NCI-H2196 (cell line): ENCODE measurements at regions not wholly inside any gene's neighbourhood (a gene's known extent, or its start where the extent isn't known, plus 50 kb on each side); places are given as distances from the start of the nearest gene placed in this dataset.
"Not testable (repeated sequence)": the region's sequence is repeated elsewhere in the genome, so short reads cannot be mapped to it uniquely, and the experiment has no call there.

Source experiments
- DNase-seq: peaks from one replicate; lab custom pipeline; 2025; ENCODE audit not compliant: unreplicated experiment; lab: John Stamatoyannopoulos, UW

DNA sequence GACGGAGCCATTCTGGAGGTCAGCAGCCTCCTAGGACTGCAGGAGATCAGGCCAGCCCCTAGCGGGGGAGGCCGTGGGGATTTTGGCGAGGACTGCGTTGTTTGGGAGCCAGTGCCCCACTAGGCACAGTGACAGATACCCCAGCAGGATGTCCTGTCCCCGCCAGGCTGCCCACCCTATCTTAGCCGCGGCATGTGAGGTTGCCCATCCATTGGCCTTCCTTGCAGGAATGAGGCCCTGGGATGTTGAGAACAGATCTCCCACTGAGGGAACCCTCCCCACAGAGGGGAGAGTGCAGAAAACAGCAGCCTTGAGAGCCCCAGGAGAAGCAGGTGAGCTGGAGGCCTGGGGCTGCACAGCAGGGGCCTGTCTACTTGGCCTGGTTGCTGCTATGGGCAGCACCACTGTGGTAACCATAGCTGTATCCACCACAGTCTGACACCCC is 385.5 kb downstream of the TMEM121 start:
- not testable (repeated sequence) for DNase-seq

DNA sequence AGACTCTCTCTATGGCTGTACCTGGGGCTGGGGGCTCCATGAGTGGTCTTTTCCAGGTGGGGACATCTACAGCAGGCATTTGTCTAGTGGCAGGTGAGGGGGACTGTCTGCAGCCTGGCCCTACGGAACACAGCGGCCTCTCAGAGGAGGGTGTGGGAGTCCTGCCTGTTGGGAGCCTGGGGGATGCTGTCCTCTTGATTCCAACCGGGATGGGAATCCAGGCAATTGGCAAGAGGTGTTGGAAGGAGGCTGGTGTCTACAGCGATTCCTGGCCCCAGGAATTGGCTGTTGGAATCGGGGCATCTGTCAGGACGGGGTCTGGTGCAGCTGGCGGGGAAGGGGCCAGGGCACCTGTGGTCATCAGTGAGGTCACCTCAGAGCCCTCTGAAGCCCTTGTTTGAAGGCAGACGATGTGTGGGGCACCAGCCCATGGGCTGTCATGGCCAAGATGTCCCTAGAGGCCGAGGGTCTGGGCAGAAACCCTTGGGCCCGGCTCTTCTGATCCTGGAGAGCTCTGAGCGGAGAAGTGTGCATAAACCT is 386.3 kb downstream of the TMEM121 start:
- DNase-seq, result no peak

DNA sequence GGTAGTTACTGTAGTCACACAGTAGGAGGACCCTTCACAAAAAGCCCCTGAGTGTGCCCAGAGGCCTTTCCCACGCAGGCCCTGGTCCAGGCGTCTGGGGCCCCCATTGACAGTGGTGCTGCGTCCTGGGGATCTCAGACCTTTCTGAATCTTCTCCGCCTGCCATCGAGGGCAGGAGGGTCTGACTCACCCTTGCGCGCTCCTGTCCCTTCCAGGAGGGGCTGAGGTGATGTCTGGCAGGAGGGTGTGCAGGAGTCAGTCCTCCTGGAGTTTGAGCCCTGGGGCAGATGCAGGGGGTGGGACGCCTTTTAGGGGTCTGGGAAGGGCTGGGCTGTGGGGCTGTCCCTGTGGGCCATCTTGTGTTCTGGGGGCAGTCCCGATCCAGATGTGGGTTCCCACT is 386.8 kb downstream of the TMEM121 start:
- DNase-seq, result no peak

DNA sequence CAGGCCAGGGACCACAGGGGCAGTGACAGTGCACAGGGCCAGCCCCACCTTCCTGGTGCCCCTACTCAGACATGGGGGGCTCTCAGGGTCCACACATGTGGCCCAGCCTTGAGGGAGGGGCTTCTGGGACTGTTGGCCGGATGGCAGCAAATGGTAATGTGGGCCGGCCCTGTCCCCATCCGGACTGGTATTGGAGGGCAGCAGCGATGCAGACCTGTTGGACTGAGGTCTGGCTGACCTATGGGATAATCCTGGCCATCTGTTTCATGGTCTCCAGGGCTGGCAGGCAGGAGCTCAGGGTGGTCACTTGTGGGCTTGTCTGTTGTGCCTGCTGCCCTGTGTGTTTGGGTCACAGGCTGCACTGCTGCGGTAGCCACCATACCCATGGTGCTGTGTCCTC is 387.5 kb downstream of the TMEM121 start:
- DNase-seq, result no peak

DNA sequence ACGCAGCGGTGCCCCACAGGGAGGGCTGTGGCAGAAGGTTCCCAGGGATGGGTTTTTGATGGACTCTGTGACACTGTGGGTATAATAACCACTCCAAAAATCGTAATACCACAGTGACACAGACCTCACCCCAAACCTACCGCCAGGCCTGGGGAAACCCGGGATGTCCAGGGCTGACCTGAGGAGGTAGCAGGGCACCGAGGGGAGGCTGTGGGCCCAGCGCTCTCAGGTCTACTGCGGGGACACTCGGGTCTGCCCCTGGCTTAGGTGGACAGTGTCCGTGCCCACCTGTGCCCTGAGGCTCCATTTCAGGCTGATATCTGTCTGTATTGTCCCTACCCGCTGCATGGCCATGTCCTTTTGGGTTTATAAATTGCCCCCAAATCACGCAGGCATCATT is 387.9 kb downstream of the TMEM121 start:
- DNase-seq, result not testable (repeated sequence)

DNA sequence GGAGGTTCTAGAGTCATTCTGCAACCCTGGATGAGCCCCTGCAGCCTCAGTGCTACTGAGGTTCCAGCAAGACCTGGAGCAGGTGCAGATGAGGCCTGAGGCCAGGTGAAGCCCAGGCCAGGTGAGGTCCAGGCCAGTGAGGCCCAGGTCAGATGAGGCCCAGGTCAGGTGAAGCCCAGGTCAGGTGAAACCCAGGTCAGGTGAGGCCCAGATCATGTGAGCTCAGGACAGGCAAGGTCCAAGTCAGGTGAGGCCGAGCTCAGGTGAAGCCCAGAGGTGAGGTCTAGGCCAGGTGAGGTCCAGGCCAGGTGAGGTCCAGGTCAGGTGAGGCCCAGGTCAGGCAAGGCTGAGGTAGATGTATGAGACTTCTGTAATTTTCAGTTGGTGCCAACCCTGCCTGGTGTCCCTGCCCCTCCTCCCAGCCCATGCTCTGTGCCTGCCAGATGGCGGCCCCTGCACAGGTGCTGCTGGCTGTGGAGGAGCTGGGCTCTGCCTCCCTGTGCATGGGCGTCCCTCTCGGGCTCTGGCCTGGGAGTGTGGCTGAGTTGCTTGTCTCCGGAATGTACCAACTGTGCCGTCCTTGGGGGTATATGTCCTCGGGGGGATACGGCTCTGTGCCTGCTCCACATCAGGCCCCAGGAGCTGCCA is 388.5 kb downstream of the TMEM121 start:
- DNase-seq, result no peak

DNA sequence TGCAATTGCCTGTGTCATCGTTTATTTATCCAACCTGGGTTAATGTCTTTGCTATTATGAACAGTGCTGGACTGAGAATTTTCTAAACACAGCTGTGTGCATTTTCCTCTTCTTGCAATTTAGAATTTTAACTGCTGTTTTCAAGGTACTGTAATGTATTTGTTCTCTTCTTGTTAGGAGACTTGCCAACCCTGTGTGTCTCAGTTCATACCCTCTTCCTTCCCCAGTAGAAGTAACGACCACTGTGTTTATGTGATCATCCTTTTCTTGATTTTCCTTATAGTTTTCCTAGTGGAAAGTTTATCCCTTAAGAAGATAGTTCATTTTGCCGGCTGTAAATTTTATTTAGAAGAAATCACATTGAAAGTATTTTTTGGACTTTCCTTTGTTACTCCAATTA is 389.2 kb downstream of the TMEM121 start:
- DNase-seq, result not testable (repeated sequence)

DNA sequence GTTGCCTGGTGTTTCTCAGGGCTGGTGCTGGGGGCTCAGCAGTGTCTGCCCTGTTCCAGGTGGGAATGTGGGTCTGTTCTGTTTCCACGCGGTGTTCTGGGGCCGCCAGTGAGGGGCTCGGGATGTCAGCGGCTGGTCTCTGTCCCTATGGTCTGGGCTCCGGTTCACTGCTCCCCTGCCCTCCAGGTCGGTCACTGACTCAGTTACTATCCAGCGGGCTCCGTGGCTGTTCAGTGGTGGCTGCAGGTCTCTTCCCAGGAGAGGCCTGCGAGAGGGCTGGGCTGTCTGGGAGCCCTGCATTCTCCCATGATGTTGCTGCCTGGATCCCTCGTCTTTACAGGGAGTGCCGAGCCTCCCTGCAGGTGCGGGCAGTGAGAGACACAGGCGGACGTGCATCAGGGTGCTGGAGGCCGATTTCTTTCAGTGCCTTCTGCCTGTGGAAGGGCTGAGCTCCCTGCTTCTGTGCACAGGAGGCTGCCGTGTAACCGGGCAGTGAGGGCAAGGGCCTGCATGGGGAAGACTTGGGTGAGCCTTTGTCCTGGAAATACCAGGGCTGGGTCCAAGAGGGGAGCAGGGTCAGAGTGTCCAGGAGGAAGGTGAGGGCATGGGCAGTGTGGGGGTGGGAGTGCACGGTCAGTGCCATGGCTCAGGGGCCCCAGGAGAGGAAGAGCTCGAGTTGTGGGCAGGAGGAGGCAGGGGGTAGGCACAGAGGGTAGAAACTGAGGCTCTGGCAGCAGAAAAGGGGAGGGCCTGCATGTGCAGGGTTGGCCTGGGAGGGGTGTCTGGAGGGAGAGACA is 391.0 kb downstream of the TMEM121 start:
- not testable (repeated sequence) for DNase-seq

DNA sequence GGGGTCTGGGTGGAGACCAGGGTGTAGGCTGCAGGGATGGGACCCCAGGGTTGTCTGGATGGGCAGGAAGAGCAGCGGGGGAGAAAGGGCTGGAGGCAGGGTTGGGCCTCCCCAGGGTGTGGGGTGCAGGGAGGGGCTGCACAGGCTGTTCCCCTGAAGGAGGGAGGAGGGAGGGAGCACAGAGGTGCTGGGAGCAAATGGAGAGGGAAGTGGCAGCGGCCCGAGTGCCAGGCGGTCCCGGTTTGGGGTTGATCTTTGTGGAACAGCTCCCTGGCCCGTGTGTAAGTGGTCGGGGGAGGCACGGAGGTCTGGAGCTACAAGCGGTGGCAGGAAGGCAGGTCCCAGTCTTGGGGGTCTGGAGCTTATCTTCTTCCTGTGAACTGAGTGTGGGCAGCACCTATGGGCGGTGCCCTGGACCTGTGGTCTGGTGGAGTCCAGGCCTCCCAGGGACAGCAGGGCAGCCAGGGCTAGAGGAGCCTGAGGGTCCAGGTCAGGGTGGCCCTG is 391.6 kb downstream of the TMEM121 start:
- DNase-seq, result no peak

DNA sequence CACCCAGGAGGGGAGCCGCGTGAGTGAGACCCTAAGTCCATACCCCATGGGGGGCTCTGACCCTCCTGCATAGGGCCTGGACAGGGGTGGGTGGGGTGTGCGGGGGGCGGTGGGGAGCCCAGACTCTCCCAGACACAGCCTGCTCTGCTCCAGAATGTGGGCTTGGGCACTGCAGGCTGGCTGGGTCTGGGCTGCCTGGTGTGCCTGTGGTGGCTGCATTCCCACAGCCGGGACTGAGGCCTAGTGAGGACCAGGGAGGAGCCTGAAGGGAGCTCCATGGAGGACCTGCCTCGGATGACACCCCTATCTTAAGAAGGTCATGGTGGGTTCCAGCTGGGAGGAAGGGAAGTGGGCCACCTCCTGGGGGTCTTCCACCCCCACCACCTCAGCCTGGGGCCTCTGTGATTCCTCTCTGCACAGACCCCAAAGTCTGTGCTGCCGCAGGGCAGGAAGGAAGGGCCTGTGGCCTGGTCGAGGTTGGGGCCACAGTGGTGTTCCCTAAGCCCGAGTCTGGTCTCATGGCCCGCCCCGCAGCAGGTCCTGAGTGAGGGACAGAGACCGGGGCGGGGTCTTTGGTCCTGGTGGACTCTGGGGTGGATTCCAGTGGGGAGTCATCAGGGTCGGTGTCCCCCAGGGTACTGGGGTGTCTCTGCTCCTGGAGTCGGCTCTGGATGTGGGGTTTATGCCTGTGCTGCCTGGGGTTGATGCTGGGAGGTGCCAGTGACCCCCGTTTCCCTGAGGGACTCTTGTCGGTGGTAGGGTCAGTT is 392.3 kb downstream of the TMEM121 start:
- DNase-seq, result no peak

DNA sequence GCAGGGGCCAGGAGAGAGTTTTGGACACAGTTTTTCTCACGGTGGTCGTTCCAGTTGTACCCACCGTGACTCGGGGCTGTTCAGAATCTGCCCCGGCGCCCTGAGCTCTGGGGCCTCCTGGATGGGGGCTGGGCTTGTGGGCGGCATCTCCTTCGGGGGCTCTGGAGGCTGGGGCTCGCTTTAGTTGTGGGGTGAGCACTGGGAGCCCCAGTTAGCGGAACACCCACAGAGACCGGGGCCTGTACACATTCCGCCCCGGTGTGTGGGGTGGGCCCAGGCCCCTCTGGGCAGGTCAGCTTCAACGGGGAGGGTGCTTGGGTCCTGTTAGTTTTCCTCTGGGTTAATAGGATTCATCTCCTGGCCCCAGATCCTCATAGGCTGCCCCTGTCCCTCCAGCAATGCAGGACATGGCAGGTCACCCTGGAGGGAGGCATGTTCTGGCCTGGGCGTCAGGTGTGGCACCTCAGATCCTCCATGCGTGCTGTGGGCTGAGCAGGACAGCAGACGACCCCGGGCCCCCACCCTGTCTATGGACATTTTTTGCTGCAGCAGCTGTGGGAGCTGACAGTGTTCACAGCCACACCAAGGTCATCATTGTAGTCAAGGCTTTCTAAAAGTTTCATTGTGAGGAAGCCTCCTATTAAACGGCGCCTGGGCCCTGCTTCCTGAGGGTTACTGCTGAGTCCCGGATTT is 393.2 kb downstream of the TMEM121 start:
- DNase-seq, result no peak

DNA sequence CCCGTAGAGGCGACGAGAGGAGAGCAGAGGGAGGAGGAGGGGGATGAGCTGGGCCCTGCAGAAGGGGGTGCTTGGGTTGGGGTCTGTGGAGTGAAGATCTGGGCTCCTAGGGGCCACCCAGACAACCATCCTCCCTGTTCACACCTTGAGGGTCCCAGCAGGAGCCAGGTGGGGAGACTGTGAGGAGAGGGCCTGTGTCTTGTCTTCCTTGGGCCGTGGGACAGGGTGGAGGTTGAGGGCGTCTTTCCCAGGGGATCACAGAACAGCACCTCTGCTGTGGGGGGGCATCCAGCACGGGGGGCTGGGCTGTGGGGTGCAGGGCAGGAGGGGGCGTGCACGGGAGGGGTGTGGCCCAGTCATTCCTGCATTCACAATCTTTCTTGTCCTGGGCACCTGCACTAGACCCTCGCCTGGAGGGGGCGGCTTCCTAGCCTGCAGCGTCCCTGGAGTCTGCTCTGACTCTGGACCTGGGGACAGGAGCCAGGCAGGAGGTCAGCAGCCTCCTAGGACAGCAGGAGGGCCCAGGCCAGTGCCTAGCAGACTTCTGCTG is 393.8 kb downstream of the TMEM121 start:
- DNase-seq, result not testable (repeated sequence)

DNA sequence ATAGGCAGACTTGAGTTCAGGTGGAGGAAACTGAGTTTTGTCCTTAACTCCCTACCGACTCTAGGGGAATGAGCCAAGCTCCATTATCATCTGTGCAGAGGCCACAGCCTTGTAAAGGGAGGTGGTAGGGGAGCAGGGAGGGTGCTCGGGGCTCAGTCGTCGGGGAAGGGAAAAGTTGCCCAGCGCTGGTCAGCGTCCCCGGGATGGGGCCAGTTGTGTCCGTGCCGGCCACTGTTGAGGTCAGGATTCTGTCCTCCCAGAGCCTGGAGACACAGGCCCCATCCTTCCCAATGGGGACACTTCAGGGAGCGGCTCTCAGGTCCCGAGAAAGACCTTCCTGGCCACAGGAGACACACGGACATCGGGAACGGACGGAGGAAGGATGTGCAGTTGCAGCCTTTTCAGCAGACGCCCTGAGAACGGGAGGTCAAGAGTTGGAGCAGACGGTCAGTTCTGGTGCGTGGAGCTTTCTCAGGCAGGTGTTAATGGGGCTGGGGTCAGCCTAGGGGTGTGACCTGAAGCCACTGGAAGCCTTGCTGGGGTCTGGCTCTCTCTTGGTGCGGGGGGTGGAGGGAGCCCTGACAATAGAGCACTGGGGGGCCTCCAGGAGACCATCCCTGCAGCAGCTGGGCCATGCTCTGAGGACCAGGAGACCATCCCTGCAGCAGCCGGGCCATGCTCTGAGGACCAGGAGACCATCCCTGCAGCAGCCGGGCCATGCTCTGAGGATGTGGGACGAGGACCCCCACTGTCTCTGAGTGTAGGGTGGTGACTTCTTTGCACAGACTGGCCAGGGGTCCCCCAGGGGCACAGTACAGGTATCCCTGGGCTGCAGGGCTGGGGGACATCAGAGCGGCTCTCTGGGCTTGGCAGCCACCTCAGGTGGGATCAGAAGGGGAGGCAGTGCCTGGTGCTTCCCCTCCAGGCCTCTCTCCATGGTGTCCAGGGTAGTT is 394.7 kb downstream of the TMEM121 start:
- not testable (repeated sequence) for DNase-seq

DNA sequence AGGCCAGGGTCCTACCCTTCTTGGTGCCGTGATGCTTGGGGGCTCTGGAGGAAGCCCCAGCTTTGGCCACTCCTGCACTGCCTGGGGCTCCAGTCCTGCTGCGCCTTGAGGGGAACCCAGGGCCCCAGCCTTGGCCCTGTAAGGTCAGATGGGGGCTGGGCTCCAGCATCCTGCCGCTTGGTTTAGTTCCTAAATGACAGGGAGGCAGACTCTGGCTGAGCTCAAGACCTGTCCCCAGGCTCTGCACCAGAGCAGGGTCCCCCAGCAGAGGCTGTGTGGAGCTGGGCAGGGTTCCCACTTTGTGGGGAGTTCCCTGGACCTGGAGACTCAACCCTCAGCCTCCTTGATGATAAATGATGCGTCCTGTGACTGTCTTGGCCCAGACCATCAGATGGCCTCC is 395.4 kb downstream of the TMEM121 start:
- DNase-seq, result not testable (repeated sequence)

DNA sequence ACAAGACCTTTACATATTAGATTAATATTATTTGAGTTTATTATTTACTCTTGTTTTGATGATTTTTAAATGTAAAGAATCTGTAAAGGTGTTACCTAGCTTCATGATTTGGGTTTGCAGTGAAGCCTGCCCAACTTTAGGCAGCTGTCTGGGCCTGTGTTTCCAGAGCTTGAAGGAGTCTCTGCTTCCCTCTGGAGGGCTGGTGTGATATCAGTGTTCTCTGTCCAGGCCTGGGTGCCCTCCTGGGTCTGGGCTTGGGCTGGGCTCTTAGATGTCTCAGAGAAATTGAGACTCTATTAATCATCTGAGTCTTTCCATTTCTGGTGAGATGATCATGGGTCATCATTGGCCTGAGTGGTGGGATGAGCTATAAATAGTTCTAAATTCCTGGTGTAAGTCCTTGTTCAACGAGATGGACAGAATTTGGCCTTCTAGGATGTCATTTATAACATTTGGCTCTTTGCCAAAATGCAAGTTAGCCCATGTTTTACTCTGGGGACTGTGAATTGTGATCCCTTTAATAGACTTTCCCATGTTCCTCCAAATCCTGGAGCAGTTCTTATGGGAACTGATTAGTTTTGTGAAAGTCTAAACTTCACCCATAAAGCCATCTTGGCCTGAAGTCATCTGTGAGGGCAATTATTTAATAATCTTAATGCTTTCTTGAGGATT is 397.3 kb downstream of the TMEM121 start:
- DNase-seq, result not testable (repeated sequence)

DNA sequence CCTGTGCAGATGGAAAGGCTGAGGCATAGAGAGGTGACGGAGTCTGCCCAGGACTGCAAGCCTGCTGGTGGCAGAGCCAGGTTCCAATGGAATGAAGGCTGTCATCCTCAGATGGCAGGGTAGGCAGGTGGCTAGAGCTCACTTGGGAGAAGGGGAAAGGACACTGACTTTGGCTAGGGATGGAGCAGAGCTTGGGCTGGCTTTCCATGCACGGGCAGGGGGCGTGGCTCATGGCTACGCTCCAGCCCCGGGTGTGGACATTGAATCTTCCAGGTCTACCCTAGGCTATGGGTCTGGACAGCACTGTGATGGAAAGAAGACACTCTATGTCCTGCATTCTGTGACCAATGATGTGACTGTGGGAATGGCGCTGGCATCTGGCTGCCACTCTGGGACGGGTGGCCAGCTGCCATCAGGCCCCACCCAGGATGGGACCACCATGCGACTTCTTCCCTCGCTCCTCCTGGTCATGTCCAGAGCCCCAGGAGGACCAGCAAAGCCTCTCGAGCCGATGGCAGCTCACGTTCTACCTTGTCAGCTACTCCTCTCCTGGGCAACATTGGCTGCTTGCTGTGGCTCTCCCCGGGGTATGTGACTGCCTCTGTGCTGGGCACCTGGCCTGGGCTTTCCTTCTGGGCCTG is 398.7 kb downstream of the TMEM121 start:
- no peak for DNase-seq

DNA sequence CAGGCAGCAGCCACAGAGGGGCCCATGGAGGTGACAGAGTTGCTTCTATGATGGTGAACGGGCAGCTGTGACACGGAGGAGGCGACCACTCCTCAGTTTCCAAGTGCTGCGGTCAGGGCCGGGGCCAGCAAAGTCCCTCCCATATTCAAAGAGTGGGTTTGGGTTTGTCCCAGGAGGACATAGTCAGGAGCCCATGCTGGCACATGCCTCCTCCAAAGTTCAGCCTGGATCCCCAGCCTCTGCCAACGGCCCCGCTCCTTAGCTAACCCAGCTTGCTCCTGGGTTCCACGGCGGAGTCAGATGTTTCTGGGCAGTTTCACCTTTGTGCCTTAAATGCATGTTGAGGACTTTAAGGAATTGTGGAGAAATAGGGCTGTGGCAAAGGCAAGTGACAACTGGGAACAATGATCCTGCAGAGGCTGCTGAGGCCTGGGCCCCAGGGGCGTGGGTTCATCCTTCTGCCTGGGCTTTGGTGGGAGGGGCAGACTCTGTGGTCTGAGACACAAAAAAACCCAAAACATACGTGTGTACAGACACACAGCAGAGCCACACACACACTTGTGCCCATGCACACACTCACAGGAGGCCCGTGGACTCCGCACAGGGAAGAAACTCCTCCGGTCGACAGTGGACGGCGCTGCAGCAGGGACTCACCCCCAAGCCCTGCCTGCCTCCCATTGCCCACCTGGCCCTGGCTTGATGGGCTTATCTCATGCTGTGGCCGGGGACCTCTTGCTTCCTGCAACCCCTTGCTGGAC is 399.4 kb downstream of the TMEM121 start:
- DNase-seq, result no peak
